RWPE1 (cell line): ENCODE measurements at regions not wholly inside any gene's neighbourhood (a gene's known extent, or its start where the extent isn't known, plus 50 kb on each side); places are given as distances from the start of the nearest gene placed in this dataset.
"Not testable (repeated sequence)": the region's sequence is repeated elsewhere in the genome, so short reads cannot be mapped to it uniquely, and the experiment has no call there.

Experiments
- CTCF ChIA-PET: fragments of 350-600 bp; sonication (Branson Sonifier 250); formaldehyde crosslinking; extraction: SDS; loops from one replicate; lab custom pipeline; 2021; lab: Yijun Ruan, JAX
- POLR2A ChIA-PET: fragments of 400-600 bp; formaldehyde crosslinking; extraction: SDS; loops from one replicate; lab custom pipeline; 2020; ENCODE audit warnings: antibody characterized with exemption; ENCODE audit not compliant: low non-redundant PET; lab: Yijun Ruan, JAX
- DNase-seq: peaks from one replicate; pipeline ENCODE4 v3.0.0; 2012; ENCODE audit warnings: low spot score
- H3K27ac ChIP-seq: fragments of 450-650 bp; 2 replicates; pipeline ENCODE4 v1.5.1; 2017
- CTCF ChIP-seq: fragments of 450-650 bp; conservative IDR thresholded peaks from 2 replicates; pipeline ENCODE4 v1.5.1; 2017; ENCODE audit warnings: low read depth, mild to moderate bottlenecking

GRCh38 chrX:128992107-128992971, 531.0 kb downstream of the SMARCA1 start:
- POLR2A ChIA-PET = no interaction called here
- no peak for DNase-seq
- CTCF ChIA-PET = interaction anchor here (0.7 kb wide), 1 partner anchor 123 kb away, joined by 3 read pairs; no protein-coding TSS in a partner anchor
- no peak for TF ChIP-seq CTCF
- H3K27ac ChIP-seq = no peak overlapping the region

GRCh38 chrX:128975745-128976144, 547.5 kb downstream of the SMARCA1 start:
- POLR2A ChIA-PET = no interaction called here
- peak; percentile 14 for DNase-seq
- H3K27ac ChIP-seq = no peak overlapping the region
- TF ChIP-seq CTCF = peak; percentile 34
- CTCF ChIA-PET = interaction anchor here (0.6 kb wide), 2 partner anchors 525 to 680 kb away, joined by 3 to 4 read pairs; no protein-coding TSS in a partner anchor

- CTCF ChIA-PET = no interaction called here
- H3K27ac ChIP-seq = no peak overlapping the region
- DNase-seq = no peak
- POLR2A ChIA-PET = no interaction called here
- no peak for TF ChIP-seq CTCF
Measured at GRCh38 chrX:128973033-128973432, 550.3 kb downstream of the SMARCA1 start.

- no peak overlapping the region for H3K27ac ChIP-seq
- ChIA-PET CTCF (no interaction called here), POLR2A (no interaction called here)
- no peak for DNase-seq
- no peak for TF ChIP-seq CTCF
Measured at GRCh38 chrX:128961290-128961689, 562.0 kb downstream of the SMARCA1 start.

- POLR2A ChIA-PET, CTCF ChIA-PET, DNase-seq, H3K27ac ChIP-seq: not testable (repeated sequence)
Measured at GRCh38 chrX:128954697-128955096, 568.6 kb downstream of the SMARCA1 start.

- no peak overlapping the region for H3K27ac ChIP-seq
- POLR2A ChIA-PET = no interaction called here
- CTCF ChIA-PET = no interaction called here
- DNase-seq = no peak
- no peak for TF ChIP-seq CTCF
Measured at GRCh38 chrX:128931071-128931470, 592.2 kb downstream of the SMARCA1 start.

GRCh38 chrX:128929271-128930057, 593.8 kb downstream of the SMARCA1 start:
- POLR2A ChIA-PET = no interaction called here
- no peak overlapping the region for H3K27ac ChIP-seq
- CTCF ChIA-PET = no interaction called here
- DNase-seq = no peak
- TF ChIP-seq CTCF = no peak
